Peyer's patch (tissue), 4 donors: ENCODE measurements at regions not wholly inside any gene's neighbourhood (a gene's known extent, or its start where the extent isn't known, plus 50 kb on each side); places are given as distances from the start of the nearest gene placed in this dataset.

Experiments used
- DNase-seq, 3 donors: peaks; one replicate each; pipeline ENCODE4 v3.0.0-alpha.2; 2017 to 2019
- H3K27ac ChIP-seq, 4 donors: fragments of 200-600 bp; sonication (generic); one replicate each; pipeline ENCODE4 v1.5.1; 2016 to 2019
- H3K27me3 ChIP-seq, 2 donors: fragments of 200-600 bp; sonication (generic); one replicate each; pipeline ENCODE4 v1.5.1; 2019
- H3K36me3 ChIP-seq, 3 donors: fragments of 200-600 bp; sonication (generic); one replicate each; pipeline ENCODE4 v1.5.1; 2016 to 2019
- H3K4me1 ChIP-seq, 4 donors: fragments of 200-600 bp; sonication (generic); one replicate each; pipeline ENCODE4 v1.5.1; 2016 to 2019
- H3K4me3 ChIP-seq, 4 donors: fragments of 200-600 bp; sonication (generic); 1 replicate in 3 of 4; 2 replicates in 1 of 4; pipeline ENCODE4 v1.5.1; 2016 to 2019; ENCODE audit warnings: mild to moderate bottlenecking in 1 of 4
- H3K9me3 ChIP-seq, 4 donors: fragments of 200-600 bp; sonication (generic); one replicate each; pipeline ENCODE4 v1.5.1; 2016 to 2019; ENCODE audit warnings: mild to moderate bottlenecking in 1 of 4
- POLR2A ChIP-seq, 2 donors: fragments of 450-650 bp; IDR thresholded peaks; one replicate each; pipeline ENCODE4 v1.5.1; 2017; ENCODE audit warnings: antibody characterized with exemption in 2 of 2, mild to moderate bottlenecking in 2 of 2, moderate library complexity in 2 of 2
- TF ChIP-seq, protein P1 (sequence below), 6 experiments: fragments of 450-650 bp in 4 of 6; fragments of 200-600 bp in 2 of 6; sonication (generic) in 1 of 6; IDR thresholded peaks; one replicate each; pipeline ENCODE4 v1.5.1; 2017 to 2019; ENCODE audit warnings: antibody characterized with exemption in 6 of 6, mild to moderate bottlenecking in 3 of 6, moderate library complexity in 1 of 6

DNA sequence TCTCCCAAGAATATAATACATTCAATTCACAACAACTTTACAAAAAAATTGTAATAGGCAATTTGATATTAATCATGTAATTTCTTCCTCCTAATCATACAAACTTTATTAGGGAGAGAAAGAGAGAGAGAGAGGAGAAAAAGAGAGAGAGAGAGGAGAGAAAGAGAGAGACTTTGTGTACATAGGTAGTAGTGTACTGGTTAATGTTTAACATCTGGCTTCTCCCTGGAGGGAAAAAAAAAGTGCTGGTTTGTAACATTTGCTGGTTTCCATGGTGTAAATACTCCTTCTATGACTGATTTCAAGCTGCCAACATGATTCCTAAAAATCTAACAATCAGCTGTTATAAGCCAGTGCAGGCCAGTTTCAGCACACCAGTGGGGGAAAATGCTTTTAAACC lies 98.0 kb upstream of the ARHGEF26 start:
- H3K4me3 ChIP-seq = no peak overlapping the region
- no peaks in the 10 kb centered on the region for H3K27me3 ChIP-seq
- H3K9me3 ChIP-seq = no peaks in the 10 kb centered on the region
- DNase-seq = no peak
- no peaks in the 10 kb centered on the region for H3K36me3 ChIP-seq
- H3K4me1 ChIP-seq = no peaks in the 10 kb centered on the region
- TF ChIP-seq, protein P1, sequence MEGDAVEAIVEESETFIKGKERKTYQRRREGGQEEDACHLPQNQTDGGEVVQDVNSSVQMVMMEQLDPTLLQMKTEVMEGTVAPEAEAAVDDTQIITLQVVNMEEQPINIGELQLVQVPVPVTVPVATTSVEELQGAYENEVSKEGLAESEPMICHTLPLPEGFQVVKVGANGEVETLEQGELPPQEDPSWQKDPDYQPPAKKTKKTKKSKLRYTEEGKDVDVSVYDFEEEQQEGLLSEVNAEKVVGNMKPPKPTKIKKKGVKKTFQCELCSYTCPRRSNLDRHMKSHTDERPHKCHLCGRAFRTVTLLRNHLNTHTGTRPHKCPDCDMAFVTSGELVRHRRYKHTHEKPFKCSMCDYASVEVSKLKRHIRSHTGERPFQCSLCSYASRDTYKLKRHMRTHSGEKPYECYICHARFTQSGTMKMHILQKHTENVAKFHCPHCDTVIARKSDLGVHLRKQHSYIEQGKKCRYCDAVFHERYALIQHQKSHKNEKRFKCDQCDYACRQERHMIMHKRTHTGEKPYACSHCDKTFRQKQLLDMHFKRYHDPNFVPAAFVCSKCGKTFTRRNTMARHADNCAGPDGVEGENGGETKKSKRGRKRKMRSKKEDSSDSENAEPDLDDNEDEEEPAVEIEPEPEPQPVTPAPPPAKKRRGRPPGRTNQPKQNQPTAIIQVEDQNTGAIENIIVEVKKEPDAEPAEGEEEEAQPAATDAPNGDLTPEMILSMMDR (IDR thresholded peaks at IDR 0.05) = no peak
- no peak for TF ChIP-seq POLR2A (IDR thresholded peaks at IDR 0.05)
- H3K27ac ChIP-seq = no peak overlapping the region

DNA sequence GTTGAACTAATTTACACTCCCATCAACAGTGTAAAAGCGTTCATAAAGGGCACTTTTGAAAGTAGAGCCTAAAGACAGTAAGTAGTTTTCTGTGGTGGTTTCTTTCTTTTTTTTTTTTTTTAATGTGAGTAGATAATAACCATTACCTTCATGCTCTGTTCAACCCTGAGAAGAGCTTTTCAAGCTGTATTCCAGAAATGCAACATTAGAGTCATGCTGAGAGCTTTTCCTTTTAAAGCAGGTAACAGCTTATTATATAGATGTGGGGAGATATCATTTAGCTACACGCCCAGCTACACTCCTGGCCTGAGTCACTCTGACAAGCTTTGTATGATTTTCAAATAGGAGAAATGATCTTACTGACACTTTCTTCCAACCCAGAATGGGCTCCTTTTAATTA lies 96.2 kb upstream of the ARHGEF26 start:
- H3K9me3 ChIP-seq = no peaks in the 10 kb centered on the region
- H3K27me3 ChIP-seq = no peaks in the 10 kb centered on the region
- DNase-seq = no peak
- no peaks in the 10 kb centered on the region for H3K36me3 ChIP-seq
- TF ChIP-seq, protein P1 (IDR thresholded peaks at IDR 0.05) = no peak
- TF ChIP-seq POLR2A (IDR thresholded peaks at IDR 0.05) = no peak
- no peak overlapping the region for H3K27ac ChIP-seq
- H3K4me3 ChIP-seq = no peak overlapping the region
- H3K4me1 ChIP-seq = no peaks in the 10 kb centered on the region

DNA sequence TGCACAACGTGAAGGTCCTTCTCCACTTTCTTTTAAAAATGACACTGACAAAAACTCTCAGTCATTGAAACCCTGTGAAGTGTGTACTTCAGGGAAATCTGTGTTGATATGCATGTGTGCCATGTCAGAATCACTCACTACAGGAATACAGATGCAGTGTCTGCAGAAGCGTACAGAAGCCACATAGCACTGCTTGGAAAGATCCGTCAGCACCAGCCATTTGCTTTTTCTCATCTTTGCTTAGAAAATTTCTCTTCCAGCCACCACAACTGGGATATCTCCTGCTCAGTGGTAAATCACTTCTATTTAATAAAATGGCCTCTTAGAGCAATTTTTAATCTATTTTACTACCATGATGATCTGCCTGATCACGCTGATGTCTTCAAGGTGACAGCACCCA lies 91.3 kb upstream of the ARHGEF26 start:
- Histone ChIP-seq H3K4me1 (no peaks in the 10 kb centered on the region), H3K4me3 (no peak overlapping the region), H3K27ac (no peak overlapping the region), H3K9me3 (no peaks in the 10 kb centered on the region), H3K27me3 (no peaks in the 10 kb centered on the region), H3K36me3 (no peaks in the 10 kb centered on the region)
- TF ChIP-seq POLR2A (IDR thresholded peaks at IDR 0.05) = no peak
- TF ChIP-seq, protein P1 (IDR thresholded peaks at IDR 0.05) = no peak
- no peak for DNase-seq

DNA sequence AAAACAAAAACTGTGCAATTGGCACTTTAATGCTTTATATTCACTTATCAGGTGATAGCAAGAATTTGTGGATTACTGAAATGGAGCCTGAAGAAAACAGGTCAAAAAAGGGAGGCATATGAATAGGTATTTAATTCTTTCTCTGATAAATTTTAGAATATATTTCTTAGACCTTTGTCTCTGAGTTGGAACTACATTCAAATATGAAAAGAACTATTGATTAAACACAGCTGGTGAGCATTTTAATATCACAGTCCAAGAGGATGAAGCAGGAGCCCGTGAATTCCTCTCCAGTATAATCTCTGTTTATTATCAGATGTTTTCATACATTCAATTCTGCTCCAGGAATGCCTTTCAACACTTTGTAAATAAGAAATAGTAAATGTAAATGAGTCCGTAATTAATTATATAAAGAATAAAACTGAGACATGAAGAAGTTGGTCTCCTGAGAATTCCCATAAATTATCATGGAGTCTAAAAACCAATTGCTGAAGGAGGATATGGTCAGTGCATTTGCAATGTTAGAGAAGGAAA lies 86.3 kb upstream of the ARHGEF26 start:
- no peak for DNase-seq
- TF ChIP-seq POLR2A (IDR thresholded peaks at IDR 0.05) = no peak
- TF ChIP-seq, protein P1 (IDR thresholded peaks at IDR 0.05) = no peak
- no peak overlapping the region for H3K27ac ChIP-seq
- H3K4me3 ChIP-seq = no peak overlapping the region
- H3K9me3 ChIP-seq = no peaks in the 10 kb centered on the region
- H3K36me3 ChIP-seq = no peaks in the 10 kb centered on the region
- H3K27me3 ChIP-seq = no peaks in the 10 kb centered on the region
- H3K4me1 ChIP-seq = no peaks in the 10 kb centered on the region

DNA sequence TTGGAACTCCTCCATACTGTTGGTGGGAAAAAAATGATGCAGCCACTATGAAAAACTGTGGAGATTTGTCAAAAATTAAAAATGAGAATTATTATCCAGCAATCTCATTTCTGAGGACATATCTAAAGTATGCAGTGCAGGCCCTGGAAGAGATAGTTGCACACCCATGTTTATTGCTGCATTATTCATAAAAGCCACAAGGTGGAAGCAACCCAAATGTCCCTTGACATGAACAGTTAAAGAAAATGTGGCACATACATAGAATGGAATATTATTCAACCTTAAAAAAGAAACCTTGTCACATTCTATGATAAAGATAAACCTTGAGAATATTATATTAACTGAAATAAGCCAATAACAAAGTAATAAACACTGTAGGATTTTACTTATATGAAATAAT lies 80.9 kb upstream of the ARHGEF26 start:
- Histone ChIP-seq H3K4me3 (no peak overlapping the region), H3K4me1 (no peaks in the 10 kb centered on the region), H3K27ac (no peak overlapping the region), H3K36me3 (no peaks in the 10 kb centered on the region), H3K9me3 (no peaks in the 10 kb centered on the region), H3K27me3 (no peaks in the 10 kb centered on the region)
- no peak for DNase-seq
- TF ChIP-seq, protein P1 (IDR thresholded peaks at IDR 0.05) = peak in 4 of 6 experiments; percentile 15 to 54 (median 50)
- TF ChIP-seq POLR2A (IDR thresholded peaks at IDR 0.05) = no peak

DNA sequence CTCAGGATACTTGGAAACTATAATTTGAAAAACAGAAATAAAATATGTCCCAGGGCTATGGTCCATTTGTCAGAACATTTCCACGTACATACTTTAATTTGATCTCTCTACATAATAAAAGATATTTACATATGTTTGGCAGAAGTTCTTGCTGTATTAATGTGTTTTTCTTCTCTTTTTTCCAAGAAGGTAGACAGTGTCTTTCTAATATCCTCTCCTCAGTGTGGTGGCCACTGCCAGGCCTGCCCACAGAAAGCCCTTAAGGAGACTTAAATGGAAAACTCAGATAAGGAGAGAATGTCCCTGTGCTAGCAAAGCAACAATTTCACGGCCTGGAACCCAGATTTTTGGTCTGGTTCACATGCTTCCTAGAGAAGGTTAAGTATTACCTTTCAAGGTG lies 76.5 kb upstream of the ARHGEF26 start:
- DNase-seq = no peak
- Histone ChIP-seq H3K4me1 (no peaks in the 10 kb centered on the region), H3K9me3 (no peaks in the 10 kb centered on the region), H3K4me3 (no peak overlapping the region), H3K27me3 (no peaks in the 10 kb centered on the region), H3K36me3 (no peaks in the 10 kb centered on the region), H3K27ac (no peak overlapping the region)
- TF ChIP-seq, protein P1 (IDR thresholded peaks at IDR 0.05) = no peak
- TF ChIP-seq POLR2A (IDR thresholded peaks at IDR 0.05) = no peak
